Right lobe of liver (tissue), 4 donors: ENCODE measurements at regions not wholly inside any gene's neighbourhood (a gene's known extent, or its start where the extent isn't known, plus 50 kb on each side); places are given as distances from the start of the nearest gene placed in this dataset.

Experiments used
- CTCF ChIP-seq, 4 donors: fragments of 200-600 bp in 3 of 4; fragments of 450-650 bp in 1 of 4; IDR thresholded peaks; one replicate each; pipeline versions ENCODE4 v1.5.1 to v1.8.0; 2016 to 2022; ENCODE audit warnings: antibody characterized with exemption in 4 of 4, mild to moderate bottlenecking in 2 of 4
- POLR2A ChIP-seq: fragments of 450-650 bp; IDR thresholded peaks from one replicate; pipeline ENCODE4 v1.6.1; 2017; ENCODE audit warnings: antibody characterized with exemption, mild to moderate bottlenecking
- donor health status: DM: no; HTN: no; CAD: no.
- donor health status: DM: no; HTN: no; CAD: no.
- donor health status: DM: no; HTN: yes; CAD: no.

- no peak for TF ChIP-seq POLR2A
- TF ChIP-seq CTCF (IDR thresholded peaks at IDR 0.05) = no peak
Measured at GRCh38 chr11:21965221-21965620, 227.7 kb upstream of the ANO5 start.
